ENCODE measurements at regions not wholly inside any gene's neighbourhood (a gene's known extent, or its start where the extent isn't known, plus 50 kb on each side); places are given as distances from the start of the nearest gene placed in this dataset.

DNA sequence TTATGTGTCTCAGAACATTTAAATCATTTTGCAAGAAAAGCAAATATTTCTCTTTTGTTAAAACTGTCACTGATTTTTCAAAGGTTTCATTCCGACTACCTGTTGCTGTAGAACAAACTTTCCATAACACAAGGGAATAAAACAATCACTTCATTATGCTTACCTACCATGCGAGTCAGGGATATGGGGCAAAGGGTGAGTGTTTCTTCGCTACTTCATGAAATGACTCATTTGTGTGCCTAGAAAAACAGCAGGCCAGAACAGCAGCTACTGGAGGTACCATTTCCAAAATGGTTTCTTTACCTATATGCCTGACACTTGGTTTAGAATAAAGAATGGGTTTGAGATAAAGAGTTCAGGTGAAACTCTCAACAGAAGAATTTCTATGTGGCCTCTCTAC is 712.5 kb downstream of the PLOD2 start:
- TF ChIP-seq CTCF (conservative IDR thresholded peaks at IDR 0.05; ENCODE audit: low read depth in 2 of 2) = no peak
- no peak for TF ChIP-seq EZH2 (IDR thresholded peaks at IDR 0.05; ENCODE audit: low read depth, unreplicated experiment)
- TF ChIP-seq CREB1 (CRISPR knock-in tag; IDR thresholded peaks at IDR 0.05; ENCODE audit: low read depth) = no peak
- TF ChIP-seq POLR2AphosphoS5 (IDR thresholded peaks at IDR 0.05; ENCODE audit: low read depth) = no peak
- no peak for TF ChIP-seq REST (IDR thresholded peaks at IDR 0.05; ENCODE audit: unreplicated experiment)
- no peak for TF ChIP-seq EZH2phosphoT487 (IDR thresholded peaks at IDR 0.05; ENCODE audit: unreplicated experiment)
- TF ChIP-seq ZNF114 (CRISPR knock-in tag; IDR thresholded peaks at IDR 0.05) = no peak
